DOHH2 (cell line): ENCODE measurements at regions not wholly inside any gene's neighbourhood (a gene's known extent, or its start where the extent isn't known, plus 50 kb on each side); places are given as distances from the start of the nearest gene placed in this dataset.

Experiments used
- H3F3A ChIP-seq: fragments of 200-600 bp; sonication (generic), shearing (Covaris generic); 2 replicates; pipeline ENCODE4 v1.6.0; 2016; ENCODE audit warnings: antibody characterized with exemption, mild to moderate bottlenecking; ENCODE audit not compliant: control insufficient read depth, insufficient read depth
- H3K27ac ChIP-seq: fragments of 200-600 bp; sonication (generic); 2 replicates; pipeline ENCODE4 v1.5.1; 2014; ENCODE audit warnings: low read depth, mild to moderate bottlenecking, low read length, moderate library complexity
- H3K27me3 ChIP-seq: fragments of 200-600 bp; sonication (generic); 2 replicates; pipeline ENCODE4 v1.6.1; 2014; ENCODE audit warnings: mild to moderate bottlenecking, low read length, mixed read lengths; ENCODE audit not compliant: control insufficient read depth
- H3K36me3 ChIP-seq: fragments of 200-600 bp; sonication (generic); 2 replicates; pipeline ENCODE4 v1.6.1; 2014; ENCODE audit warnings: mild to moderate bottlenecking, low read length, moderate library complexity, mixed read lengths; ENCODE audit not compliant: control insufficient read depth
- H3K4me1 ChIP-seq: fragments of 200-600 bp; sonication (generic); 2 replicates; pipeline ENCODE4 v1.6.1; 2014; ENCODE audit warnings: mild to moderate bottlenecking, low read length, mixed read lengths; ENCODE audit not compliant: control insufficient read depth
- H3K4me2 ChIP-seq: fragments of 200-600 bp; sonication (generic); 2 replicates; pipeline ENCODE4 v1.6.0; 2014; ENCODE audit warnings: mild to moderate bottlenecking, low read length, moderate library complexity
- H3K4me3 ChIP-seq: fragments of 200-600 bp; sonication (generic); 2 replicates; pipeline ENCODE4 v1.5.1; 2014; ENCODE audit warnings: mild to moderate bottlenecking, low read length, mixed read lengths
- H3K79me2 ChIP-seq: fragments of 200-600 bp; sonication (generic); 2 replicates; pipeline ENCODE4 v1.6.1; 2014; ENCODE audit warnings: mild to moderate bottlenecking, low read length, mixed read lengths; ENCODE audit not compliant: control insufficient read depth
- H3K9me2 ChIP-seq: fragments of 200-600 bp; sonication (generic); replicated peaks from 2 replicates; pipeline ENCODE4 v1.6.1; 2014; ENCODE audit warnings: mild to moderate bottlenecking, low read length, mixed read lengths; ENCODE audit not compliant: control insufficient read depth
- H3K9me3 ChIP-seq: fragments of 200-600 bp; sonication (generic); 2 replicates; pipeline ENCODE4 v1.6.1; 2014; ENCODE audit warnings: antibody characterized with exemption, low read length, mixed read lengths; ENCODE audit not compliant: control insufficient read depth, insufficient read depth
- H4K20me1 ChIP-seq: fragments of 200-600 bp; sonication (generic); 2 replicates; pipeline ENCODE4 v1.6.0; 2014; ENCODE audit warnings: low read depth, mild to moderate bottlenecking, antibody characterized with exemption, low read length, moderate library complexity; ENCODE audit not compliant: control insufficient read depth, insufficient read depth
- CTCF ChIP-seq: fragments of 200-600 bp; sonication (generic); IDR thresholded peaks from one replicate; pipeline ENCODE4 v1.5.1; 2014; ENCODE audit warnings: antibody characterized with exemption, mild to moderate bottlenecking, low read depth, low read length; ENCODE audit not compliant: poor library complexity, severe bottlenecking
- EZH2phosphoT487 ChIP-seq: fragments of 200-600 bp; sonication (generic); IDR thresholded peaks from 2 replicates; pipeline ENCODE4 v1.6.1; 2017; ENCODE audit warnings: borderline replicate concordance, mild to moderate bottlenecking, antibody characterized with exemption, low read length, moderate library complexity, mixed read lengths

- Histone ChIP-seq H3K79me2 (no peaks in the 10 kb centered on the region), H3K4me3 (no peak overlapping the region), H3K4me2 (no peak overlapping the region), H3K27ac (no peak overlapping the region), H3K27me3 (peaks cover 3% of the 10 kb centered on the region; the same call in 1 of the 2 replicates), H4K20me1 (no peaks in the 10 kb centered on the region), H3F3A (no peaks in the 10 kb centered on the region), H3K9me2 (no peaks in the 10 kb centered on the region), H3K4me1 (no peaks in the 10 kb centered on the region), H3K9me3 (no peaks in the 10 kb centered on the region), H3K36me3 (no peaks in the 10 kb centered on the region)
- no peak for TF ChIP-seq EZH2phosphoT487
- TF ChIP-seq CTCF = no peak
These were observed 222.4 kb upstream of the UBL3 start for GRCh38 chr13:30072818-30073186.

- Histone ChIP-seq H3K27ac (no peak overlapping the region), H3F3A (no peaks in the 10 kb centered on the region), H3K4me1 (no peaks in the 10 kb centered on the region), H4K20me1 (no peaks in the 10 kb centered on the region), H3K36me3 (no peaks in the 10 kb centered on the region), H3K79me2 (no peaks in the 10 kb centered on the region), H3K9me2 (no peaks in the 10 kb centered on the region), H3K4me3 (no peak overlapping the region), H3K27me3 (peaks cover 3% of the 10 kb centered on the region; the same call in 1 of the 2 replicates), H3K9me3 (no peaks in the 10 kb centered on the region), H3K4me2 (no peak overlapping the region)
- TF ChIP-seq CTCF = no peak
- TF ChIP-seq EZH2phosphoT487 = no peak
These were observed 221.8 kb upstream of the UBL3 start for GRCh38 chr13:30071969-30072817.

GRCh38 chr13:30065181-30065580, 214.8 kb upstream of the UBL3 start:
- Histone ChIP-seq H3K4me3 (no peak overlapping the region), H3F3A (no peaks in the 10 kb centered on the region), H3K9me2 (no peaks in the 10 kb centered on the region), H3K9me3 (no peaks in the 10 kb centered on the region), H3K36me3 (no peaks in the 10 kb centered on the region), H3K4me2 (no peak overlapping the region), H3K4me1 (no peaks in the 10 kb centered on the region), H3K27ac (no peak overlapping the region), H3K27me3 (no peaks in the 10 kb centered on the region), H4K20me1 (no peaks in the 10 kb centered on the region), H3K79me2 (no peaks in the 10 kb centered on the region)
- TF ChIP-seq EZH2phosphoT487 (no peak), CTCF (no peak)
